ENCODE measurements at regions not wholly inside any gene's neighbourhood (a gene's known extent, or its start where the extent isn't known, plus 50 kb on each side); places are given as distances from the start of the nearest gene placed in this dataset.

GRCh38 chr16:5605404-5605803 lies 507.8 kb upstream of the EEF2KMT start:
- no peak for DNase-seq (ENCODE audit: extremely low read depth, low read depth)
- no peak for TF ChIP-seq CTCF (IDR thresholded peaks at IDR 0.05; ENCODE audit: low read depth, low read length)

- DNase-seq (ENCODE audit: extremely low read depth, low read depth), result no peak
- no peak for TF ChIP-seq CTCF (IDR thresholded peaks at IDR 0.05; ENCODE audit: low read depth, low read length)
Measured at GRCh38 chr16:5604770-5605169, 507.2 kb upstream of the EEF2KMT start.

GRCh38 chr16:5603836-5604235 lies 506.2 kb upstream of the EEF2KMT start:
- no peak for DNase-seq (ENCODE audit: extremely low read depth, low read depth)
- no peak for TF ChIP-seq CTCF (IDR thresholded peaks at IDR 0.05; ENCODE audit: low read depth, low read length)

GRCh38 chr16:5601957-5602356 lies 504.4 kb upstream of the EEF2KMT start:
- no peak for DNase-seq (ENCODE audit: extremely low read depth, low read depth)
- TF ChIP-seq CTCF (IDR thresholded peaks at IDR 0.05; ENCODE audit: low read depth, low read length), result no peak

- TF ChIP-seq CTCF (IDR thresholded peaks at IDR 0.05; ENCODE audit: low read depth, low read length), result no peak
- no peak for DNase-seq (ENCODE audit: extremely low read depth, low read depth)
Measured at GRCh38 chr16:5598793-5599192, 501.2 kb upstream of the EEF2KMT start.

GRCh38 chr16:5595849-5596248 lies 498.3 kb upstream of the EEF2KMT start:
- DNase-seq (ENCODE audit: extremely low read depth, low read depth), result no peak
- no peak for TF ChIP-seq CTCF (IDR thresholded peaks at IDR 0.05; ENCODE audit: low read depth, low read length)

GRCh38 chr16:5590416-5590815 lies 492.8 kb upstream of the EEF2KMT start:
- no peak for DNase-seq (ENCODE audit: extremely low read depth, low read depth)
- no peak for TF ChIP-seq CTCF (IDR thresholded peaks at IDR 0.05; ENCODE audit: low read depth, low read length)
